Omental fat pad (tissue), 3 donors: ENCODE measurements at regions not wholly inside any gene's neighbourhood (a gene's known extent, or its start where the extent isn't known, plus 50 kb on each side); places are given as distances from the start of the nearest gene placed in this dataset.
"Not testable (repeated sequence)": the region's sequence is repeated elsewhere in the genome, so short reads cannot be mapped to it uniquely, and the experiment has no call there.

Source experiments
- ATAC-seq: fragments of 150-250 bp; one replicate; pipeline ENCODE4 v1.9.1; 2016; ENCODE audit warnings: mild to moderate bottlenecking, moderate library complexity; ENCODE audit not compliant: low FRiP score
- DNase-seq: peaks from one replicate; pipeline ENCODE4 v3.0.0-alpha.2; 2019; ENCODE audit warnings: low spot score
- TF ChIP-seq, protein P1 (sequence below), 3 donors: fragments of 450-650 bp; IDR thresholded peaks; one replicate each; pipeline ENCODE4 v1.5.1; 2016 to 2017; ENCODE audit warnings: antibody characterized with exemption in 3 of 3, mild to moderate bottlenecking in 3 of 3, moderate library complexity in 2 of 3

GRCh38 chr11:90717522-90717921 is 494.7 kb upstream of the CHORDC1 start:
- DNase-seq (no peak), ATAC-seq (no peak)
- TF ChIP-seq, protein P1, sequence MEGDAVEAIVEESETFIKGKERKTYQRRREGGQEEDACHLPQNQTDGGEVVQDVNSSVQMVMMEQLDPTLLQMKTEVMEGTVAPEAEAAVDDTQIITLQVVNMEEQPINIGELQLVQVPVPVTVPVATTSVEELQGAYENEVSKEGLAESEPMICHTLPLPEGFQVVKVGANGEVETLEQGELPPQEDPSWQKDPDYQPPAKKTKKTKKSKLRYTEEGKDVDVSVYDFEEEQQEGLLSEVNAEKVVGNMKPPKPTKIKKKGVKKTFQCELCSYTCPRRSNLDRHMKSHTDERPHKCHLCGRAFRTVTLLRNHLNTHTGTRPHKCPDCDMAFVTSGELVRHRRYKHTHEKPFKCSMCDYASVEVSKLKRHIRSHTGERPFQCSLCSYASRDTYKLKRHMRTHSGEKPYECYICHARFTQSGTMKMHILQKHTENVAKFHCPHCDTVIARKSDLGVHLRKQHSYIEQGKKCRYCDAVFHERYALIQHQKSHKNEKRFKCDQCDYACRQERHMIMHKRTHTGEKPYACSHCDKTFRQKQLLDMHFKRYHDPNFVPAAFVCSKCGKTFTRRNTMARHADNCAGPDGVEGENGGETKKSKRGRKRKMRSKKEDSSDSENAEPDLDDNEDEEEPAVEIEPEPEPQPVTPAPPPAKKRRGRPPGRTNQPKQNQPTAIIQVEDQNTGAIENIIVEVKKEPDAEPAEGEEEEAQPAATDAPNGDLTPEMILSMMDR (IDR thresholded peaks at IDR 0.05): no peak

DNA sequence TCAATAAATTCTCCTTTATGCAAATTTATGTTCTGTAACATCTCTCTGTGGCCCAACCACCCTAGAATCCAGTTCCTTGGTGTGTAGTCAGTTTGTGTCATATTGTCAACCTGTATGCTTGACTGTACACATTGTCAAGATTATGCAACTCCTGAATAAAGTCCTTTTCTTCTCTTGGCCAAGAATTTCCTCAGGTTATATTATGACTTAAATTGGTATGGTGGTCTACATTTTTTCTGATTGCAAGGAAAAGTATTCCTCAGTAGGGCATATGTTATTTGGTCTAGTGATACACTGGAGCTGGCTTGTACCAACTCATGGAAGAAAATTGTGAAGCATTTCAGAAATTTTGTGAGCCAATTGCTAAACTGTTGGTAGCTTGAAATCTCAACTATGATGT is 482.8 kb upstream of the CHORDC1 start:
- no peak for ATAC-seq
- TF ChIP-seq, protein P1 (IDR thresholded peaks at IDR 0.05): no peak
- DNase-seq: no peak

- ATAC-seq (no peak), DNase-seq (no peak)
- TF ChIP-seq, protein P1 (IDR thresholded peaks at IDR 0.05): no peak
Observed at GRCh38 chr11:90704510-90704909, 481.7 kb upstream of the CHORDC1 start.

DNA sequence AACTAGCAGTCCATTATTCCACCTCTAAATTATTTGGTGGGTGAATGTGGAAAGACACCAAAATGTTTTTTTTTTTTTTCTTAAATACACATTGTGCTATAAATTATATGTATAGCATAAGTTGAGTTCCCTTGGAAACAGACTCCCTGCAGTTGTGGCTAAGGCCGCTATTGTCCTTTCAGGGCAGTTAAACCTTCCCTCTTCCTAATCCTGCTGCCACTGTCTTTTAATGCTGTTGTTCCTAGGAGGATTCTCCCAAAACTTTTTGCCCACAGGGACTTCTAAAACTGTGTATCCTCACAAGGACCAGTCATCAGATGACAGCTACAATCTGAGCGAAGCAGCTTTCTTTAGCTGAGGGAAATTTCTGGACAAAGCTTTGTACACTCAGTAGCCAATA is 478.9 kb upstream of the CHORDC1 start:
- DNase-seq (no peak), ATAC-seq (no peak)
- TF ChIP-seq, protein P1 (IDR thresholded peaks at IDR 0.05): no peak

GRCh38 chr11:90700789-90701439 is 478.1 kb upstream of the CHORDC1 start:
- no peak for DNase-seq
- no peak for ATAC-seq
- TF ChIP-seq, protein P1 (IDR thresholded peaks at IDR 0.05): no peak

DNA sequence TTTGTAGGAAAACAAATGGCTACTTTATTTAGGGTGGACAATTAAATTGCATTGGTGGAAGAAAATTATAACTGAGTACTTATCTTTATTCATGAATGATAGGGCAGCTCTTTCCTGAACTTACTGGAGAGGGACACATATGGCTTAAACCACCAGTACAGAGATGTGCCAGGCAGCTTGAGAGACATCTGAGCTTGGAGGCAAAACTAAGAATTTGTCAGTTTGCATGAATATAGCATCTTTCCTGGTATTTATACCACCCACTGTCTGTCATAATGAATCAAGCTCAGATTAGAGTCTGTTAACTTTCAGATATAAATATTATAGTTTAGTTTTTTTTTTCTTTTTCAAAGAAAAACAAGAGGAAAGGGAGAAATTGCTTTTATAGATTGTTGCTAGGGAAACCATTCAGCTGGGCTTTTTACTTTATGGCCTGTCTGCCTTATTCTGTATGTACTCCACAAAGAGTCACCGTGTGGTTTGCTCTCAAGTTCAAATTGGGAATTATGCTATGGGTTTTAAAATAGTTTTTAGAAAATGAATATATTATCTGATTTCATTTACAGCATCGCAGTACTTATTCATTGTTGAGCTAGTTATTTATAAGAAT is 477.0 kb upstream of the CHORDC1 start:
- ATAC-seq (no peak), DNase-seq (no peak)
- TF ChIP-seq, protein P1 (IDR thresholded peaks at IDR 0.05): no peak

DNA sequence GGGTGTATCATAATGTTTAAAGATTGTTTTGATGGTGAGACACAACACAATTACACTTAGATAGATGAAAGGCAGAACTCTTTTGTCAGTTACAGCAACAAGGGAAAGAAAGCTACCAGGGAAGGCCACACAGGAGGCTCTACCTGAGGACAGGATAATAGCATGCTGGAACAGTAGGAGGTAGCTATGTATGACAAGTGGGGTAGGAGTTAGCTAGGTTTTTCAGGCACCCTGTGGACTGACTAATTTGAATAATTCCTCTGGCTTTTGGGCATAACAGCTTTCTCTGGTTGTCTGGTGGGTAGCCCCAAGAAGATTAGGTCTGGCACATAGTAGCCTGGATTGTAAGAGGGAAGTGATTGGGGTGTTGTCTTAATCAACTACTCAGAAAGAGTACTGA is 475.4 kb upstream of the CHORDC1 start:
- ATAC-seq (no peak), DNase-seq (no peak)
- TF ChIP-seq, protein P1 (IDR thresholded peaks at IDR 0.05): no peak

DNA sequence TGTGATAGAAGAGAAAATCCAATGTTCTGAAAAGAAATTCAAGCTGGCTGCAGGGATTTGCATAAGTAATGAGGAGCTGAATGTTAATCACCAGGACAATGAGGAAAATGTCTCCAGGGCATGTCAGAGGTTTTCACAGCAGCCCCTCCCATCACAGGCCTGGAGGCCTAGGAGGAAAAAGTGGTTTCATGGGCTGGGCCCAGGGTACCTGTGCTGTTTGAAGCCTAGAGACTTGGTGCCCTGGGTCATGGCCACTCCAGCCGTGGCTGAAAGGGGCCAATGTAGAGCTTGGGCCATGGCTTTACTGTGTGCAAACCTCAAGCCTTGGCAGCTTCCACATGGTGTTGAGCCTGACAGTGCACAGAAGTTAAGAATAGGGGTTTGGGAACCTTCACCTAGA is 452.6 kb upstream of the CHORDC1 start:
- DNase-seq: not testable (repeated sequence)

More for the DNA sequence above, 452.6 kb upstream of the CHORDC1 start:
- not testable (repeated sequence) for ATAC-seq
